Muscle of arm (tissue), 1 donor: ENCODE measurements at regions not wholly inside any gene's neighbourhood (a gene's known extent, or its start where the extent isn't known, plus 50 kb on each side); places are given as distances from the start of the nearest gene placed in this dataset.
"Not testable (repeated sequence)": the region's sequence is repeated elsewhere in the genome, so short reads cannot be mapped to it uniquely, and the experiment has no call there.

Experiments used
- DNase-seq: peaks from one replicate; pipeline ENCODE4 v3.0.0-alpha.2; 2013

DNA sequence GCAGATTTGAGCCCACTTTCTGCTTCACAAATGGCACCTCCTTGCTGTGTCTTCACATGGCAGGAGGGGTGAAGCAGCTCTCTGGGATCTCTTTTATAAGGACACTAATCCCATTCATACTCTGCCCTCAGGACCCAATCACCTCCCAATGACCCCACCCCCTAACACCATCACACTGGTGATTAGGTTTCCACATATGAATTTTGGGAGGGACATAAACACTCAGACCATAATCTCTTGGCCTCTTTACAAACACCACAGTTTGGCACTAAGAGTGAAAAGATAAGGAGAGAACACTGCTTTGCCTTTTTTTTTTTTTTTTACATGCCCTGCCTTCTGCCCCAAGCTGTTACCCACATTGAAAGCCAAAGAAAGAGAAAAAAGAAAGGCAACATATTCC lies 166.2 kb upstream of the NFIA start:
- DNase-seq, result no peak

DNA sequence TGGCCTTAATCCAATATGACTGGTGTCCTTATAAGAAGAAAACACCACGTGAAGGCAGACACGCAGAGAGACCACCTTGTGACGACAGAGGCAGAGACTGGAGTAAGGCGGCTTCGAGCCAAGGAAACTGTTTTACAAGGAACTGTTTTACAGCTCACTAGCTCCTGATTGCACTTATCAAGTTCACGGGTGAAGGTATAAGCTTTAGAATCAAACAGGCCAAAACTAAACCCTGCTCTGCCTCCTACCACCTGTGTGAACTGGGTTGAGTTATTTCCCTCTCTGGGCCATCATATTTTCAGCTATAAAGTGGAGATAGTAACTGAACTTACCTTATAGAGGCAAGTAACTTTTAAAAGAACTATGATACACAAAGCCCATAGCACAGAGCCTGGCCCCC lies 166.9 kb upstream of the NFIA start:
- no peak for DNase-seq

DNA sequence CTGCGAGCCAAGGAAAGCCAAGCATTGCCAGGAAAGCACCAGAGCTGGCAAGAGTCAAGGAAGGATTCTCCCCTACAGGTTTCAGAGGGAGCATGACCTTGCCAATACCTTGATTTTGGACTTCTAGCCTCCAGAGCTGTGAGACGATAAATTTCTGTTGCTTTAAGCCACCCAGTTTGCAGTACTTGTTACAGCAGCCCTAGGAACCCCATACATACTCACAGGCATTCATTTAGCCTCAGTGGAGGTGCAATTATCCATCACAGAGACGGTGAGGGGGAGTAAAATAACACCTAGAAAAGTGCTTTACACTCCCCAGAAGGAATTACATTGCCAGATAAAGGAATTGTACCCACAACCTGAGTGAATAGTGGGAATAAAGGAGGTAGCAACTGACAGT lies 167.4 kb upstream of the NFIA start:
- DNase-seq, result no peak

DNA sequence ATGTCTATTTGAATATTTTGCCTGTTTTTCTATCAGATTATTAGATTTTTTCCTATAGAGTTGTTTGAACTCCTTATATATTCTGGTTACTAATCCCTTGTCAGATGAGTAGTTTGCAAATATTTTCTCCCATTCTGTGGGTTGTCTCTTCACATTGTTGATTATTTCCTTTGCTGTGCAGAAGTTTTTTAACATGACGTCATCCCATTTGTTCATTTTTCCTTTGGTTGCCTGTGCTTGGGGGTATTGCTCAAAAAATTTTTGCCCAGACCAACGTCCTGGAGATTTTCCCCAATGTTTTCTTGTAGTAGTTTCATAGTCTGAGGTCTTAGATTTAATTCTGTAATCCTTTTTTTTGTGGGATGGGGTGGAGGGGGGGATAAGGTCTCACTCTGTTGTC lies 168.7 kb upstream of the NFIA start:
- not testable (repeated sequence) for DNase-seq

DNA sequence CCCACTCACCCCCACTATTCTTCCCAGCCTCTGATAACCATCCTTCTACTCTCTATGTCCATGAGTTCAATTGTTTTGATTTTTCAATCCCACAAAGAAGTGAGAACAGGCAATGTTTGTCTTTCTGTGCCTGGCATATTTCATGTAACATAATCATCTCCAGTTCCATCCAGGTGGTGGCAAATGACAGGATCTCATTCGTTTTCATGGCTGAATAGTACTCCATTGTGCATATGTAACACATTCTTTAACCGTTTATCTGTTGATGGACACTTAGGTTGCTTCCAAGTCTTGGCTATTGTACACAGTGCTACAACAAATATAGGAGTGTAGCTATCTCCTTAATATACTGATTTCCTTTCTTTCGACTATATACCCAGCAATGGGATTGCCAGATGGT lies 169.3 kb upstream of the NFIA start:
- DNase-seq, result no peak

DNA sequence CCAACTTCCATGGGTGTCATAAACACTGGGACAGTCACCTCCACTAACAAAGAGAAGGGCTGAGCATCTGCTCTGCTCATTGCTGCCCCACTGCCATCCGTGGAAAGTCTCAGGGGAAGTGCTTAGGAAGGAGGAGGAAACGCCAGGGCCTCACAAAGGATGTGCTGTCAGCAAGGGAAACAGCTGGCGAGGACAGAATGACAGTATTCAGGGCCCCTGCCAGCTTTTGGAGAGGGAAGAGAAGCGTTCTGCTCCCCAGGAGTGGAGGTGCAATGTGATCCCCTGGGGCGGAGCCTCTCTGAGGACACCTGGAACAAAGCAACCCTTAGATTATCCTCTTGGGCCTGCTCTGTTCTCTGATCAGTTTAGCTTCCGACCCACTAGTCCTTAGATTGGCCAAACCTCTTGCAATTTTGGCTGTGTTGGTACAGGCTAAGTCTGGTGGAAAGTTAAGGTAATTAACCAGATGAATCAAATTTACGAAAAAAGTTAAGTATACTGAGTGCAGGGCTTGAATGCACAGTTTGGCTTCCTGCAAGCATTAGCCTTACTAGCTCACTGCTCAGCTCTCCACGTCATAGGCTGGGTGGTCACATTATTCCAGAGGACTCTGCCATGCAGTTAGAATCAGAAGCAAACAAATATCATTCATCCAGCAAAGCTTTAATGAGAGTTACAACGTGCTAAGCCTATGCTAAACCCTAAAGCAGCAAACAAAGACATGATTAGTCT lies 170.2 kb upstream of the NFIA start:
- DNase-seq, result peak; percentile 35

DNA sequence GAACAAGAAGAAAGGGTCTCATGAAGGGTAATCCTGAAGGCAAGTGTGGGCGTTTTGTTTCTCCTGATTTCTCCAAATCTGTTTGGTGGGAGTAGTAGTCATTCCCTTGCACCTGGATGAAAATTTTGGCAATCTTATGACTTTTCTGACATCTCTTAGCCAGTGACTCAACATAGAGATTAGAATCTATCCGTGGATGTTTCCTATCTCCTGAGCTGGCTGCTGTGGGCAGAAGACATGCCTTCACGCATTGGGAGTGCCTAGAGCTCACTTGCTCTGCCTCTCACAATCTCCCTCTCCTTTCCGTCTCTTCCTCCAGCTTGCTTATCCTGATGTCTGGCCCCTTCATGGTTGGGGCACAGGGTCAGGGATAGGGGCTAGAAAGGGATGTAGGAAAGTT lies 174.2 kb upstream of the NFIA start:
- DNase-seq, result no peak

DNA sequence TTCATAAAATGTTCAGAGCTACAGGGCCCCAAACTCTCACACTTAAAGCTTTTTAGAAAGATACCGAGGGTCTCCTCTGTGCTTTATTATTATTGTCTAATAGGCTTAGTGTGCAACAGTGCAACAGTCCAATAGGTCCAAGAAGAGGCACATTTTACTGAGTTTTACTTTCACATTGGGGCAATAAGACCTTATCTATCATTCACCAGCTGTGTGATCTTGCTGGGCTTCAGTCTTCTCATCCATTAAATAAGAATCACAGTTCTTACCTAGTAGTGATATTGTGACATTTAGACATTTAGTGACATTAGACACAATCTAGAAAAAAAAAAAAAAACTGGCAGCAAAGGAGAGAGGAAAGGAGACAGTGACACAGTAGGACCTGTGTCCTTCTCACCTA lies 175.8 kb upstream of the NFIA start:
- DNase-seq, result no peak

DNA sequence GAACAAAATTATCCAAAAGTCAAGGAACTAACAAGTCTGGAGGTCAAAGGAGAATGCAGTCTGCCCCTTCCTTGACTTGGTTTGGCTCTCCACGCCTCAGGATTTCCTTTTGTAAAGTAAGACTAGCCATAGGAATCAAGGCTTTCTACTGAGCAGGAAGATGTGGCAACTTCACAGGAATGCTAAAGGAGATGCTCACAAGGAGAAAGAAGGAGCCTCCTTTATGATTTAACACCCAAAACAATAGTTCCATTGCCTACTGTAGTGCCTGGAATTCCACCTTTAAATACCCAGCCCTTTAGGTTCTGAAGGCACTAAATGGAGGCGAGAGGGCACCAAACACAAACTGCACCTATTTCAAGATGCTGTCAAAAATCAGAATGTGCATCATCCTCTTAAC lies 176.3 kb upstream of the NFIA start:
- no peak for DNase-seq

DNA sequence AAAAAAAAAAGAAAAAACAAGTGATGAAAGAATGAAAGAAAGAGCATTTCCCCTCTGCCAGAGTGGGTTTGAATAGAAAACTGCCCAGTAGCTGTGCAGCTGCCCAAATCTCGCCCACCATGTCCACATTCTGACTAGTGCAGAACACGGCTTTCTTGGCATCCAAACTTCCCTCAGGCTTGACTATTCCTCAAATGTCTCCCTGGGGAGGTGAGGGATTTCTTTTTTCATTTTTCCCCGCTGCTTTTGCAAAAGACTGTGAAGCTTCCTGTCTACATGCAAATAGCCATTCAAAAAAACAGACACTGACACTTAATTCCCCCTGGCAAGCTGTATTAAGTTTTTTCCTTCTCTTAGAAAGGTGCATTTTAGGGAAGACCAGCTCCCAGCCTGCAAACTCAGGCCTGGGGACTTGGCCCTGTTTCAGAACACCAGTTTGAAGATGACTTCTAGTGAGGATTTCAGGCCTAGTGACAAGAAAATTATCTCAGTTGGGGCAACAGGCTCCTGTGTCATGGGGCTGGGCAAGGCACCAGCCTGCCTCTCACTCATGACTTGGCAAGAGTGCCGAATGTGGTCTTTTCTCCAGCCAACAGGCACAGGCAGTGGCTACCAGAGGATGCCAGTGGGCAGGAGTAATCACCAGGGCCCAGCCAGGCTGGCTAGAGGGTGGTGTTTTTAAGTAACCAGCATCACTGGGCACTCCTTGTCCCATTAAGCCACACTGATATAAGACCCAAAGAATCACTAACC lies 178.1 kb upstream of the NFIA start:
- DNase-seq, result peak; percentile 73

DNA sequence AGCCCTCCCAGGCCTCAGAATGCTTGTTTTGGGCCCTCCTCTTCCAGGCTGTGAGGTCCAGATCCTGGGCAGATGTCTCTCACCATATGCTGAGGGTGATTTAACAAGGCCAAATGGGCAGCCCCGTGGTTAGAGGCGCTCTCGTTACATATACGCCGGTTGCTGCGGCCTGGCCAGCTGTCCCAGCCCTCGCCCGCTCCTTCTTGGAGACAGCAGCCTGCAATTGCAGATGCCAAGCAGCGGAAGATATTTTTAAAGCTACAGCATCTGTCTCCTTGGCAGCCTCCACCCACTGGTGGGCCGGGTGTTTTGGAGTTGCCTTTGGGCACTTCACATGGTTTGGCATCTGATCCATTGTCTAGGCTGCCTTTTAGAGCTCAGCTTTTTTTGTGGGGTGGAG lies 178.8 kb upstream of the NFIA start:
- DNase-seq, result peak; percentile 70

DNA sequence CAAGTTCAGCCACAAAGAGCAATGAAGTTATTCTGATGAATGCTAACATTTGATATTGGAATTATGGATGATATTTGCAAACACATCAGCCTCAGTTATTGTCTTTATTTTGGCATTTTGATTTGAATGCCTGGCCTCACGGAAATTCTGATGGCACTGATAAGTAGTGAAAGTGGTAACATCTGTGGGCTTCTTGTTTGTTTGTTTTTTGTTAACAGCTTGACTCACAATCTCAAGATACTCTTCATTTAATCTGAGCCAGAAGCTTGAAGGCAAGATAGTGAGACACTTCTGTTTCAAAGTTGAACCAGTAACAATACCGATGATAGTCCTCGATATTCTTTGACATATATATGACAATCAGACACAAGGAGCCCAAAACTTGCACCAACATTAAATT lies 182.9 kb upstream of the NFIA start:
- DNase-seq, result no peak

DNA sequence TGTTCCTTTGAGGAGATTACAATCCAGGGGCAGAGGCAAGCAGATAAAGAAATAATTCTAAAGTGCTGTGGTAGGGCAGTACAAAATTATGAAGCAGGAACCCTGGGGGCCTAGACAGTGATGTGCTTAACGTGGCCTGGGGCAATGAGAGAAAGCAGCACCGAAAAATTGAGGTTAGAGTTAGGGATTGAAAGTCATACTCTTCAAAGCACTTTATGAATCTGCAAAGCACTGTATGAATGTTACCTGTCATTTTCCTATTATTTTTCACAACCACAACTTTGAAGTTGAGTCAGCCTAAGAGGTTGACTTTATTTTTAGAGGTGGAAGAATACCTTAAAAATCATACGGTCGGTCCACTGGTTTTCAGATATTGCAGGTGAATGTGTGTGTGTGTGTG lies 183.4 kb upstream of the NFIA start:
- no peak for DNase-seq

DNA sequence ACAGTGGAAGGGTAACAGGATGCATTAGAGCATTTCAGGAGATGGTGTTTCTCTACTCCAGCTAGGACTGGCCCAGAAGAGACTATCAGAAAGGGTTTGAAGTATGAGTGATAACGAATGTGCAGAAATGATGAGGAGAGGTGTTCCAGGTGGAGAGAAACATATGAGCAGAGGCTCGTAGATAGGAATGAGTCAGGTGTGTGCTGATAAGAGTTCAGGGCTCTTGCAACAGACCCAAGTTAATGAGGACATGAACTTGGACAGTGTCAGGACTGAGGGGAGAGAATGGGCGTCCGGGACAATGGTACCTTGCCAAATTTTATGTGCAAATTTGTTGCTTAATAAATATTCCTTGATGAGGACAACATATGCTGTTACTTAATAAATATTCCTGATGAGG lies 183.9 kb upstream of the NFIA start:
- no peak for DNase-seq

DNA sequence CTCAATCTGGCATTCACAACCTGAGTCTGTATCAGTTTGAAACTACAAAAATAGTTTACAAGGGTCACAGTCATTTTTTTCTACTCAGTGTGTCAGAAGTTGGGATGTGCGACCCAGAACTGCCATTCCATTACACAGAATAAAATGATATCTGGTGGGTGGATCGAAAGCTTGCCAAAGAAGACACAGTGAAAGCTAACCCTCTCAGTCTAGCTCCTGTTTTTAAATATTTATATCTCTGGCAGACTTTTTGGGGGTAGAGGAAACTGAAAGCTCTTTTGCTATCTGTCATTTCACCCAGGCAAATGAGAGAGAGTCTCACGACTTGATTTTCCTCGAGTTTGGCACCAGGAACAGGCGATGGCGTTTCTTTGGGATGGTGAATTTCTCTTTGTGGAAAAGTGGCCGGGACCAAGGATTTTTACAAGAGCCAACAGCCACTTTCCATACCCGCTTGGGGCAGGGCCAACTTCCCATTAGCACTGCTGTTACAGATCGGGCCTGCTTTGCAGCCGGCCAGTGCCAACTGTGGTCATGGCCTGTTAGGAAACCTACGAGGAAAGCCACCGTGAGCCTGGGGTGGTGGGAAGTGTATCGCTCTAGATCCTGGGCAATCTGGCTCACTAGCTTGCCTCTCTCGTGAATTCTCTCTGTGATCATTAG lies 185.5 kb upstream of the NFIA start:
- no peak for DNase-seq

DNA sequence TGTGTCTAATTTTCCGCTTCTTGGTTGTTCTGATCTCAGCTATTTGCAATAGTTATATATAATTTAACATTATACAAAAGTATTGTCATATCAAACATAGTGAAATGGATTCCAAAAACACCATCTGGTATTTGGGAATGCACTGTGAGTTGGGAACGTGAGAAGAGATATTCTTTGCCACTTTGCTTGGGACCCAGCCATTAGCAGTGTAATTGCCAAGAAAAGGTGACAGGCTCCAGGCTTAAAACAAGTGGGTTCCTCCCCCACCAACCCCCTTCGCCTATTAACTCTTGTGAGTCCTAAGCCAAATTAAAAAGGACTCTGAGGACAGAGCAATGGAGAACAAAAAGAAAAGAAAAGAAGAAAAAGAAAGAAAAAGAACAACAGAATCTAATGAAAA lies 186.7 kb upstream of the NFIA start:
- DNase-seq, result no peak

DNA sequence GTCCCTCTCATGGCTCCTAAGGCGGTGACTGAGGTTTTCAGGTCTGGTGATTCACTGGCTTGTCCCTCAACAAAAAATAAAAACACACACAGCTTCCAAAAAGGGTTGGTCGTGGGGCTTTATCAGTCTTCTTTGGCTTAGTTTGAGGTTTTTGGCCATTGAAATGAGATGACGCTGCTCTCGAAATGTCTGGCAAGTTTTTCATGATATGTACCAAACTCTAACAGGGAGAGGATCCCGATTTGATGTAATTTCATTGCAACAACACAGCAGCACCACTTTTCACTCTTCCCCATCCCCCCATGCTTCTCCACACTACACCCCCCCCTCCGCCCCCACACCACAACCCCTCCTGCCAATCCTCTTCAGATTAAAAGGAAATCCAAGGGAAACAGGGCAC lies 187.1 kb upstream of the NFIA start:
- no peak for DNase-seq

DNA sequence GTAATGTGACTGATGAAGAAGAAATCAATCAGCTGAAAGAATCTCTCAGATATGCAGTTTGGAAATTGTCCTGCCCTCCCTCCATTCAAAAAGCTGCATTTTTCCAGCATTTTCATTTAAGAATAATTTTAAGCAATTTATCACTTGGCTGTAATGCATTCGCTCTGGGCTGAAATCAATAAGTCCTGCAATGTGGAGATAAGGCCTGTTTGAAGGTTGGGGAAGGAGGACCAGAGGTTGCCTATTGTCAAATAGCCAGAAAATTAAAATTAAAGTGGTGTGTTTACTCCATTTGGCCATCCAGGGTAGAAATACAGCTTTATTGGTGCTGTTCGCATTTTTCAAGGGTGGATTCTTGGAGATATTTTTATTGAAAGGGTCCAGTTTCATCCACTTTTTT lies 187.6 kb upstream of the NFIA start:
- DNase-seq, result no peak

DNA sequence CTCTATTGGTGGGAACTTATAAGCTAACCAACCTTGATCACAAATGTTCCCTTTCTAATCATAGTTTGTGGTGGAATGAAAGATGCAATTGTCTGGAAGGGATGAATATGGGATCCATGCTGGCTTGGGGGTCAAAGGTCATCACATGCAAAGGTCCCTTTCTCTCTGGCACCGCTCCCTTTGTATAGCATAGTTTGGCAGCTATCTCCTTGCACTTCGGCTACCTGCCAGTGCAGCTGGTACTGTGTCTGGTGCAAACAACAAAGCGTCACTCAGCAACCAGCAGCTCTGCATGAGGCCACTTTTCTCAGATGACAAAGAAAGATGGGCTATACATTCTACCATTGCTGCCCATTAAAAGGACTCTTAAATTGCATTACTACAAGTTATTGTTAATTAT lies 188.2 kb upstream of the NFIA start:
- no peak for DNase-seq

DNA sequence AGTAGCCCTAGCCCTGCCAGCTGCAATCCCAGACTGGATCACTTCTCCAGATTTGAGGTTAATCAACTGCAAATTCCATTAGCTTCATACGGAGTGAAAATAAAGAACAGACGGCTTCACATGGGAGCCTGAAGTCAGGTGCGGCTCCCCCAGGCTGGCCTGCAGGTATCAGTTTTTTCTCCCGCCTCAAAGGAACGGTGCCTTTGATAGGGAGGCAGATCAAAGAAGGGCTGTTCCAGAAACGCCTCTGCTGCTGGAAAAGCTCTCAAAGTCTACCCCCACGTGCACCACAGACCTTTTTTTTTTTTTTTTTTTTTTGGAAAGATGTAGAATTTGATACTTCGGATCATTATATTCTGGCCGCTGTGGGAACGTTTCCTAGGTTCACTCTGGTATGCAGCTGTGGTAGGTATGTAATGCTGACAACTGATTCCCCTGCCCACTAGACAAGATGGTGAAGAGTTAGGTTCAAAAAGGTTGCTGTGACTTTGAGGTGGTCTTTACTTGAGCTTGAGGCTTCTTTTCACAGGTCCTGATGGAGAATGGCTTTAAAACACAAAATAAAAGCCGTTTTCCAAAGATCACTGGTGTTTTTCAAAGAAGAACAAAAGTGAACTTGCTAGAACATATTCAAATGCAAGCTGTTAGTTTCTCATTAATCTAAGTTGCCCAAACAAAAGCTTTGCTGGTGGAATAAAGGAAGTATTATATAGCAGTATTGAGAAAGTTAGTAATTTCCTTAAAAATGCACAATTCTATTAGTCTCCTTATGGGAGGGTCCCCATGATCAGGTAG lies 189.0 kb upstream of the NFIA start:
- no peak for DNase-seq

DNA sequence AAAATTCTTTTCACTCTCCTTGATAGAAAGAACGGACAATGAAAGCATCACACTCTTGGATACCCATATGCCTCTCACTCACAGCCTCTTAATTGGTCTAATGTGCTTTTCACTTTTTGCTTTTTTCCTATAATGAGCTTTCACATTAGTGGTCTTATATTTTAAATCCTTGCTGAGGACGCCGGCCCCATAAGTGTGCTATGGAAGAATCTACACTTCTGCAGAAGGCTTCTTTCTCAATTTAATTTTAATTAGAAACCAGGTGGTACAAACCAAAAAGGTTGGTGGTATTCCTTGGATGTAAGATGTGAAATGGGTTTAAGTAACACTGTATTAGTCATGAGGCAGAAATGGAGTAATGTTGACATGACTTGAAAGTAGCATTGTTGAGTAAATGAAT lies 190.6 kb upstream of the NFIA start:
- no peak for DNase-seq

DNA sequence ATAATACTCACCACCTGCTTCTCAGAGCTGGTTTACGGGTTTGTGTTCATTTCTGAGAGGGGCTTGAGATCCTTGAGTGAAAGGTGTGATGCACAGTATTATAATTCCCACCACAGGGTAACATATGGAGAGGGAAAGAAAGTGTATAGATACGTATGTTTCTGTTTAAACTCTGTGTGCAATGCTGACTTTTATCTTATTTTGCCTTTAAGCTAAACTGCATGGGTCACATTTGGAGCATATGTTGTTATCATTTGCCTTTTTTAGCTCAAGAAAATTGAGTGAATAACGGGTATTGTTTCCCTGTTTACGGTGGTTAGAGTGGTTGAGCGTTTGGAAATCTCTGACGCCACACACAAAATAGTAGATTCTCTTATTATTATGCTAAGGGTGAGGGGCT lies 191.1 kb upstream of the NFIA start:
- no peak for DNase-seq

DNA sequence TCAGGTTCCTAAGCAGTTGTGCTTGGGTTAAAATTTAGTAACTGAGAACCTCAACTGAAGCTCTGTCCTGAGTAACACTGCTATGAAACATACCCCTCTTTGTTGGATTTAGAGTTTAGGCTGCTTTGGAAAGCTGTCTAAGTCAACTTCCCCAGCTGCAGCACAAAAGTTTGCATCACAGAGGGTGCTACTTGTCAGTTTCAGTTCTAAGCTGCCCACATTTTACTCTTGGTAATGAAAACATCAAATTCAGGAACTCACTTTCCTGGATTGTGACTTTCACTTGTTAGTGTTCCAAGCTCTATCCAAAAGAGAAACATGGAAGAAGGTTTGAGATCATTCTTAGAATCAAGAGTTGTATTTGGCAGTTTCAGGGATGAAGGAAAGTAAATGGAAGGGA lies 191.7 kb upstream of the NFIA start:
- DNase-seq, result no peak
